Keratinocyte (primary cell): ENCODE measurements at regions not wholly inside any gene's neighbourhood (a gene's known extent, or its start where the extent isn't known, plus 50 kb on each side); places are given as distances from the start of the nearest gene placed in this dataset.

Experiments
- DNase-seq: peaks from one replicate; pipeline ENCODE4 v3.0.0-alpha.2; 2011; ENCODE audit warnings: low read depth, missing footprints, low spot score
- FAIRE-seq: peaks from 2 replicates; lab custom pipeline; 2011; peaks lifted over from hg19 to GRCh38; lab: Jason Lieb, UNC
- H2AFZ ChIP-seq: 2 replicates; pipeline ENCODE4 v1.6.0; 2012; ENCODE audit warnings: low read length, control low read depth, inconsistent platforms; ENCODE audit not compliant: control insufficient read depth
- H3K27ac ChIP-seq: 2 replicates; pipeline ENCODE4 v1.5.1; 2011; ENCODE audit warnings: low read length; ENCODE audit not compliant: control insufficient read depth, insufficient read depth
- H3K27me3 ChIP-seq: 3 replicates; pipeline ENCODE4 v1.6.0; 2011; ENCODE audit warnings: low read length; ENCODE audit not compliant: control insufficient read depth, insufficient read depth; ENCODE audit errors: extremely low read depth
- H3K36me3 ChIP-seq, 2 experiments: 2 replicates in 1 of 2; 3 replicates in 1 of 2; pipeline ENCODE4 v1.5.1; 2011; ENCODE audit warnings: low read length in 2 of 2, mild to moderate bottlenecking in 1 of 2; ENCODE audit not compliant: control insufficient read depth in 2 of 2, insufficient read depth in 2 of 2; ENCODE audit errors: extremely low read depth in 1 of 2
- H3K4me1 ChIP-seq: 3 replicates; pipeline ENCODE4 v1.5.1; 2011; ENCODE audit warnings: low read length; ENCODE audit not compliant: control insufficient read depth, insufficient read depth; ENCODE audit errors: extremely low read depth
- H3K4me2 ChIP-seq: 3 replicates; pipeline ENCODE4 v1.6.0; 2011; ENCODE audit warnings: low read depth, low read length; ENCODE audit not compliant: control insufficient read depth, insufficient read depth; ENCODE audit errors: extremely low read depth
- H3K4me3 ChIP-seq, 3 experiments: fragments of 200-600 bp in 1 of 3; sonication (generic) in 1 of 3; 2 replicates in 2 of 3; 3 replicates in 1 of 3; pipeline ENCODE4 v1.5.1; 2011 to 2016; ENCODE audit warnings: low read length in 3 of 3, mild to moderate bottlenecking in 3 of 3, control low read depth in 2 of 3, inconsistent platforms in 1 of 3, low read depth in 1 of 3, mixed read lengths in 1 of 3, mixed run types in 1 of 3, moderate library complexity in 1 of 3; ENCODE audit not compliant: control insufficient read depth in 2 of 3, insufficient read depth in 2 of 3; ENCODE audit errors: extremely low read depth in 1 of 3
- H3K79me2 ChIP-seq: 2 replicates; pipeline ENCODE4 v1.6.0; 2012; ENCODE audit warnings: low read length; ENCODE audit not compliant: control insufficient read depth, insufficient read depth
- H3K9ac ChIP-seq: 3 replicates; pipeline ENCODE4 v1.6.0; 2011; ENCODE audit warnings: low read length; ENCODE audit not compliant: control insufficient read depth, insufficient read depth; ENCODE audit errors: extremely low read depth
- H3K9me1 ChIP-seq: 3 replicates; pipeline ENCODE4 v1.6.0; 2011; ENCODE audit warnings: low read length; ENCODE audit not compliant: control insufficient read depth, insufficient read depth; ENCODE audit errors: extremely low read depth
- H3K9me3 ChIP-seq: 2 replicates; pipeline ENCODE4 v1.5.1; 2012; ENCODE audit warnings: low read depth, low read length; ENCODE audit not compliant: control insufficient read depth
- H4K20me1 ChIP-seq: 3 replicates; pipeline ENCODE4 v1.6.0; 2011; ENCODE audit warnings: low read length; ENCODE audit not compliant: control insufficient read depth, insufficient read depth; ENCODE audit errors: extremely low read depth
- EZH2 ChIP-seq: IDR thresholded peaks from one replicate; pipeline ENCODE4 v1.6.1; 2012; ENCODE audit warnings: inconsistent platforms, mild to moderate bottlenecking, low read length, moderate library complexity
- dilution Hi-C: fragments of 300-500 bp; cut with MboI; formaldehyde crosslinking; loops from one replicate; pipeline ENCODE4 v1.7.0; 2020; ENCODE audit warnings: low sequenced_read_pairs; ENCODE audit not compliant: extremely low pct_ligation_motif_present
- TF ChIP-seq, protein P1 (sequence below), 3 experiments: IDR thresholded peaks in 1 of 3; conservative IDR thresholded peaks in 1 of 3; optimal IDR thresholded peaks in 1 of 3; 2 replicates in 2 of 3; 3 replicates in 1 of 3; pipeline versions ENCODE3 to v1.5.1; 2011; ENCODE audit warnings: low read length in 3 of 3, mild to moderate bottlenecking in 3 of 3, moderate library complexity in 2 of 3, control low read depth in 1 of 3, inconsistent platforms in 1 of 3; ENCODE audit not compliant: insufficient read depth in 2 of 3; ENCODE audit errors: extremely low read depth in 1 of 3

DNA sequence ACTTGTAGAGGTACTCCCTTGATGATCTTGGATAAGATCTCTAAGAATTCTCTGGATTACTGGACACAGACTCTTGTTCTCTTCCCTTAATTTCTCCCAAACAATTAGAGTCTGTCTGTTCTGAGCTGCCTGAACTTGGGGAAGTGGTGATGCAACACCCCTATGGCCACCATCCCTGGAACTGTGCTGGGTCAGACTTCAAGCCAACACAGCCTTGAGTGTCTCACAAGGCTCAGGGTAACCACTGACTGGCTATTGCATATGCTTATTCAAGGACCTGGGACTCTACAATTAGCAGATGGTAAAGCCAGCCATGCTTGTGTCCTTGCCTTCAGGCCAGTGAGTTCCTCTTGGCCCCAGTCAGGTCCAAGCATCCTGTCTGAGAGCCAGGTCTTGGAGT, 504.5 kb downstream of the MAN2A1 start:
- Histone ChIP-seq H3K27me3 (no peaks in the 10 kb centered on the region), H3K4me1 (no peaks in the 10 kb centered on the region), H2AFZ (no peak overlapping the region), H3K9ac (no peak overlapping the region), H3K36me3 (no peaks in the 10 kb centered on the region), H4K20me1 (no peaks in the 10 kb centered on the region), H3K4me3 (no peak overlapping the region), H3K27ac (no peak overlapping the region), H3K4me2 (no peak overlapping the region), H3K79me2 (no peaks in the 10 kb centered on the region), H3K9me3 (no peaks in the 10 kb centered on the region), H3K9me1 (no peaks in the 10 kb centered on the region)
- no peak for TF ChIP-seq EZH2
- TF ChIP-seq, protein P1, sequence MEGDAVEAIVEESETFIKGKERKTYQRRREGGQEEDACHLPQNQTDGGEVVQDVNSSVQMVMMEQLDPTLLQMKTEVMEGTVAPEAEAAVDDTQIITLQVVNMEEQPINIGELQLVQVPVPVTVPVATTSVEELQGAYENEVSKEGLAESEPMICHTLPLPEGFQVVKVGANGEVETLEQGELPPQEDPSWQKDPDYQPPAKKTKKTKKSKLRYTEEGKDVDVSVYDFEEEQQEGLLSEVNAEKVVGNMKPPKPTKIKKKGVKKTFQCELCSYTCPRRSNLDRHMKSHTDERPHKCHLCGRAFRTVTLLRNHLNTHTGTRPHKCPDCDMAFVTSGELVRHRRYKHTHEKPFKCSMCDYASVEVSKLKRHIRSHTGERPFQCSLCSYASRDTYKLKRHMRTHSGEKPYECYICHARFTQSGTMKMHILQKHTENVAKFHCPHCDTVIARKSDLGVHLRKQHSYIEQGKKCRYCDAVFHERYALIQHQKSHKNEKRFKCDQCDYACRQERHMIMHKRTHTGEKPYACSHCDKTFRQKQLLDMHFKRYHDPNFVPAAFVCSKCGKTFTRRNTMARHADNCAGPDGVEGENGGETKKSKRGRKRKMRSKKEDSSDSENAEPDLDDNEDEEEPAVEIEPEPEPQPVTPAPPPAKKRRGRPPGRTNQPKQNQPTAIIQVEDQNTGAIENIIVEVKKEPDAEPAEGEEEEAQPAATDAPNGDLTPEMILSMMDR (optimal IDR thresholded peaks at IDR 0.05 in 1 of 3, IDR thresholded peaks at IDR 0.05 in 1 of 3, conservative IDR thresholded peaks at IDR 0.05 in 1 of 3; ENCODE audit: extremely low read depth in 1 of 3, insufficient read depth in 2 of 3, low read length in 3 of 3), result no peak
- DNase-seq, result no peak
- dilution Hi-C loops, result no loop called here
- FAIRE-seq, result no peak

DNA sequence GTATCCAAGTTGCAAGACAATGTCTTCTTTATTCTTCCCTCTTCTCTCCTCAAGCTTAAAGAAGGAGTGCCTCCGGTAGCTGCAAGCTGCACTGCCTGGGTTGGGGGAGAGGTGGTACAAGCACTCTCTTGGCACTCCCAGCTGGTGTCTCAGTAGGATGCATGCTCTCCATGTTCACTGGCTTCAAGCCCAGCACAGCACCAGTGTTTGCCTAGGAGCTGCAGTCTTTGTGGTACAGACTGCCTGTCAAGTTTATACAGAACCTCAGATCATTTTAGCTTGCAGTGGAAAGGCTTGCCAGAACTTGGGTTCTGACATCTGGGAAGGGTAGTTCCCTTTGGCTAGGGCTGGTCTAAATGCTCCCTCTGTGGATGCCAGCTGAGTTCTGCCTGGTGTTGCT, 505.6 kb downstream of the MAN2A1 start:
- no peaks in the 10 kb centered on the region for H3K4me1 ChIP-seq
- dilution Hi-C loops, result no loop called here
- H3K27ac ChIP-seq, result no peak overlapping the region
- H3K79me2 ChIP-seq, result no peaks in the 10 kb centered on the region
- no peak overlapping the region for H3K4me2 ChIP-seq
- TF ChIP-seq, protein P1 (optimal IDR thresholded peaks at IDR 0.05 in 1 of 3, IDR thresholded peaks at IDR 0.05 in 1 of 3, conservative IDR thresholded peaks at IDR 0.05 in 1 of 3; ENCODE audit: extremely low read depth in 1 of 3, insufficient read depth in 2 of 3, low read length in 3 of 3), result no peak
- TF ChIP-seq EZH2, result no peak
- DNase-seq (no peak), FAIRE-seq (no peak)
- no peaks in the 10 kb centered on the region for H3K9me1 ChIP-seq
- H3K27me3 ChIP-seq, result no peaks in the 10 kb centered on the region
- H3K9me3 ChIP-seq, result no peaks in the 10 kb centered on the region
- H4K20me1 ChIP-seq, result no peaks in the 10 kb centered on the region
- H3K4me3 ChIP-seq, result no peak overlapping the region
- no peaks in the 10 kb centered on the region for H3K36me3 ChIP-seq
- no peak overlapping the region for H3K9ac ChIP-seq
- no peak overlapping the region for H2AFZ ChIP-seq
